A549 (cell line): ENCODE measurements at regions not wholly inside any gene's neighbourhood (a gene's known extent, or its start where the extent isn't known, plus 50 kb on each side); places are given as distances from the start of the nearest gene placed in this dataset.

Experiments
- ATAC-seq, 2 experiments: fragments of 200-7000 bp in 1 of 2; fragments of >200 bp in 1 of 2; cut with Nextera tagmentation in 1 of 2; cut with Tn5 transposase in 1 of 2; 3 replicates each; pipeline versions ENCODE4 v1.8.0 to v1.9.1; 2018 to 2020; ENCODE audit warnings: mild to moderate bottlenecking in 1 of 2, moderate library complexity in 1 of 2
- CTCF ChIA-PET: fragments of 300-600 bp; sonication (Branson Sonifier 250); formaldehyde crosslinking; extraction: SDS; loops from one replicate; lab custom pipeline; 2021; ENCODE audit warnings: antibody characterized with exemption, inconsistent platforms; lab: Yijun Ruan, JAX
- POLR2A ChIA-PET: fragments of 350-600 bp; formaldehyde crosslinking; extraction: SDS; loops from one replicate; lab custom pipeline; 2021; ENCODE audit warnings: antibody characterized with exemption, inconsistent platforms; lab: Yijun Ruan, JAX
- DNase-seq, 2 experiments: peaks; one replicate each; pipeline versions ENCODE4 v3.0.0 to v3.0.0-alpha.2; 2011 to 2016; ENCODE audit warnings: low read depth in 1 of 2, low spot score in 1 of 2
- FAIRE-seq: peaks from 2 replicates; lab custom pipeline; 2011; peaks lifted over from hg19 to GRCh38; lab: Jason Lieb, UNC
- H3K27ac ChIP-seq, 2 experiments: fragments of >200 bp; sonication (Bioruptor Twin); formaldehyde crosslinking; 3 replicates each; pipeline ENCODE4 v1.5.1; 2016 to 2017
- H3K4me1 ChIP-seq: fragments of >200 bp; sonication (Bioruptor Twin); formaldehyde crosslinking; 3 replicates; pipeline ENCODE4 v1.6.1; 2016
- H3K4me2 ChIP-seq: fragments of >200 bp; sonication (Bioruptor Twin); formaldehyde crosslinking; 3 replicates; pipeline ENCODE4 v1.6.1; 2016
- H3K4me3 ChIP-seq: fragments of >200 bp; sonication (Bioruptor Twin); formaldehyde crosslinking; 3 replicates; pipeline ENCODE4 v1.5.1; 2016
- H3K9me3 ChIP-seq: fragments of >200 bp; sonication (Bioruptor Twin); formaldehyde crosslinking; 3 replicates; pipeline ENCODE4 v1.6.1; 2016
- CBX2 ChIP-seq: fragments of 200-600 bp; sonication (generic); IDR thresholded peaks from 2 replicates; pipeline ENCODE4 v1.6.1; 2016; ENCODE audit warnings: low read depth, mild to moderate bottlenecking, borderline replicate concordance
- CBX8 ChIP-seq: fragments of 200-600 bp; sonication (generic); IDR thresholded peaks from 2 replicates; pipeline ENCODE4 v1.6.1; 2016
- CHD4 ChIP-seq: fragments of 200-600 bp; sonication (generic); IDR thresholded peaks from 2 replicates; pipeline ENCODE4 v1.6.1; 2016; ENCODE audit warnings: antibody characterized with exemption, mild to moderate bottlenecking, borderline replicate concordance
- EHMT2 ChIP-seq: fragments of 200-600 bp; sonication (generic); IDR thresholded peaks from 2 replicates; pipeline ENCODE4 v1.6.1; 2016; ENCODE audit warnings: antibody characterized with exemption, low read depth, mild to moderate bottlenecking, moderate library complexity
- EP300 ChIP-seq, 2 experiments: fragments of >200 bp; sonication (Bioruptor Twin); formaldehyde crosslinking; IDR thresholded peaks; 2 replicates in 1 of 2; 3 replicates in 1 of 2; pipeline ENCODE4 v1.6.1; 2016 to 2017
- FOSB ChIP-seq: fragments of 250-450 bp; sonication (Bioruptor Pico); IDR thresholded peaks from 2 replicates; pipeline ENCODE4 v1.5.0; 2020; ENCODE audit warnings: mild to moderate bottlenecking, moderate library complexity
- HEYL ChIP-seq: fragments of 250-450 bp; sonication (Bioruptor Pico); IDR thresholded peaks from 2 replicates; pipeline ENCODE4 v1.8.0; 2021; ENCODE audit warnings: mild to moderate bottlenecking, moderate library complexity
- NPAS2 ChIP-seq: fragments of 250-450 bp; sonication (Bioruptor Pico); IDR thresholded peaks from 2 replicates; pipeline ENCODE4 v1.8.0; 2022; ENCODE audit warnings: mild to moderate bottlenecking, moderate library complexity, borderline replicate concordance
- PBX3 ChIP-seq: IDR thresholded peaks from 2 replicates; pipeline ENCODE4 v1.6.1; 2012
- RCOR1 ChIP-seq: fragments of 150-350 bp; IDR thresholded peaks from 2 replicates; pipeline ENCODE4 v1.6.1; 2014; ENCODE audit warnings: antibody characterized with exemption, low read length, low read depth
- REST ChIP-seq: fragments of 200-600 bp; sonication (generic); IDR thresholded peaks from 2 replicates; pipeline ENCODE4 v1.6.1; 2016; ENCODE audit warnings: antibody characterized with exemption, mild to moderate bottlenecking, moderate library complexity
- RNF2 ChIP-seq: fragments of 200-600 bp; sonication (generic); IDR thresholded peaks from 2 replicates; pipeline ENCODE4 v1.6.1; 2016; ENCODE audit warnings: low read depth, mild to moderate bottlenecking, antibody characterized with exemption, moderate library complexity, borderline replicate concordance
- SMC3 ChIP-seq: fragments of >200 bp; sonication (Bioruptor Twin); formaldehyde crosslinking; IDR thresholded peaks from 3 replicates; pipeline ENCODE4 v1.6.1; 2018; ENCODE audit warnings: inconsistent platforms
- ZFP36 ChIP-seq: fragments of 450-650 bp; IDR thresholded peaks from 2 replicates; pipeline ENCODE4 v1.6.1; 2014; ENCODE audit warnings: borderline replicate concordance; ENCODE audit not compliant: partially characterized antibody
- WGBS: methylation state at CpG from one replicate; pipeline ENCODE4 v1.1.6; 2017; ENCODE audit errors: missing lambda C conversion rate; 5-methylcytosine and 5-hydroxymethylcytosine counted together
- TF ChIP-seq, protein P1 (sequence below): fragments of 250-450 bp; sonication (Bioruptor Pico); IDR thresholded peaks from 2 replicates; pipeline ENCODE4 v1.5.0; 2020; ENCODE audit warnings: low read depth, mild to moderate bottlenecking, moderate library complexity
- TF ChIP-seq, protein P2 (sequence below): IDR thresholded peaks from 2 replicates; pipeline ENCODE4 v1.6.1; 2012; ENCODE audit warnings: low read depth, borderline replicate concordance

DNA sequence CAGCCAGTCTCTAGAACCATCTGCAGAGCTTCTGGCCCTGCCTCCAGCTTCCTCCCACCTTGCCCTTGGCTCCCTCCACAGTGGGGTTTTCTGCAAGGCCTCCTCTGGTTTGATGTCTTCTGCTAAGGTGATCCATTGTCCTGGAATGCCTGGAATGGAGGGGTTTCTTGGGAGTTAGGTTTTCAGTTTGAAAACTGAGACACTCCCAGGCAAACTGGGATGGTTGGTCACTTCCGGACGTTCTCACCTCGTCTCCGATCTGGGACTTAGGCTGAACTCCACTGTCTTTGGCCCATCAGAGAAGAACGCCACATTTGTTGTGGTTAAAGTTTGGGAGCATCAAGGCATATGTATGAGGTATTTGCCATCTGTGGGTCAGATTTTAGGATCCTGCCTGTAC, 77.4 kb upstream of the KLHL25 start:
- POLR2A ChIA-PET: no interaction called here
- TF ChIP-seq CBX2 (no peak), HEYL (no peak), SMC3 (no peak), NPAS2 (CRISPR knock-in tag) (no peak)
- TF ChIP-seq, all 56 proteins: peak for 0
- Histone ChIP-seq H3K4me3 (no peak overlapping the region), H3K27ac (no peak overlapping the region), H3K9me3 (no peaks in the 10 kb centered on the region), H3K4me1 (no peaks in the 10 kb centered on the region), H3K4me2 (no peak overlapping the region)
- ATAC-seq (no peak), FAIRE-seq (no peak), DNase-seq (no peak)
- 52% methylated on average over 5 of the region's 5 CpGs for WGBS
- CTCF ChIA-PET: interaction anchor here (1.1 to 1.5 kb wide), 2 partner anchors 14 to 18 kb away, joined by 4 to 5 read pairs; no protein-coding TSS in a partner anchor

DNA sequence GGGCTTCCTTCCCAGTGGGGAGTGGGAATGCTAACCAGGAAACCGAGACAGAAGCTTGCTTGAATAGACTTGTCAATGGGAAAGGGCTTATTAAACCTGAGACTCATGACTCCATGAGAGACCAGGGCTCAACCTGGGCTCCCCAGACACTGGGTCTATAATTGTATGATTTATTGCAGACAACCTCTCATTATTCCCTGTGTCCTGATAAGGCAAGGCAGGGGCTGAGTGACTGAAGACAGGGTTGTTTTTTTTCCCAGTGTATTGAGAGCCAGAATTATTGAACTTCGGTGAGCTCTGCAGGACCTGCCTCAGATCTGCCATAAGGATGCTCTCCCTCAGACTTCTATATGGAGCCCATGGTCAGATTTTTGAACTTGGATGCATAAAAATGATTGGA, 79.5 kb upstream of the KLHL25 start:
- 40% methylated on average over 2 of the region's 2 CpGs for WGBS
- no peak for DNase-seq
- no peak overlapping the region for H3K4me3 ChIP-seq
- no peak overlapping the region for H3K4me2 ChIP-seq
- no peak overlapping the region for H3K27ac ChIP-seq
- ATAC-seq: no peak
- H3K9me3 ChIP-seq: no peaks in the 10 kb centered on the region
- FAIRE-seq: no peak
- no peak for TF ChIP-seq PBX3
- TF ChIP-seq, protein P1, sequence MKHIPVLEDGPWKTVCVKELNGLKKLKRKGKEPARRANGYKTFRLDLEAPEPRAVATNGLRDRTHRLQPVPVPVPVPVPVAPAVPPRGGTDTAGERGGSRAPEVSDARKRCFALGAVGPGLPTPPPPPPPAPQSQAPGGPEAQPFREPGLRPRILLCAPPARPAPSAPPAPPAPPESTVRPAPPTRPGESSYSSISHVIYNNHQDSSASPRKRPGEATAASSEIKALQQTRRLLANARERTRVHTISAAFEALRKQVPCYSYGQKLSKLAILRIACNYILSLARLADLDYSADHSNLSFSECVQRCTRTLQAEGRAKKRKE (CRISPR knock-in tag): no peak
- TF ChIP-seq RNF2: no peak
- TF ChIP-seq, all 56 proteins: peak for 0
- no peaks in the 10 kb centered on the region for H3K4me1 ChIP-seq
- ChIA-PET POLR2A (no interaction called here), CTCF (interaction anchor here (1.2 to 2.7 kb wide), 5 partner anchors 9 to 22 kb away, joined by 3 to 18 read pairs (median 6); no protein-coding TSS in a partner anchor)

GRCh38 chr15:85875756-85876155, 81.0 kb upstream of the KLHL25 start:
- POLR2A ChIA-PET: no interaction called here
- Histone ChIP-seq H3K4me2 (no peak overlapping the region), H3K4me1 (no peaks in the 10 kb centered on the region), H3K27ac (no peak overlapping the region), H3K4me3 (no peak overlapping the region), H3K9me3 (no peaks in the 10 kb centered on the region)
- FAIRE-seq: no peak
- CTCF ChIA-PET: no interaction called here
- TF ChIP-seq CBX8 (no peak), EP300 (IDR thresholded peaks at IDR 0.05) (no peak), EHMT2 (no peak), ZFP36 (no peak), CHD4 (no peak), RCOR1 (no peak), REST (no peak), FOSB (no peak)
- TF ChIP-seq, protein P2, sequence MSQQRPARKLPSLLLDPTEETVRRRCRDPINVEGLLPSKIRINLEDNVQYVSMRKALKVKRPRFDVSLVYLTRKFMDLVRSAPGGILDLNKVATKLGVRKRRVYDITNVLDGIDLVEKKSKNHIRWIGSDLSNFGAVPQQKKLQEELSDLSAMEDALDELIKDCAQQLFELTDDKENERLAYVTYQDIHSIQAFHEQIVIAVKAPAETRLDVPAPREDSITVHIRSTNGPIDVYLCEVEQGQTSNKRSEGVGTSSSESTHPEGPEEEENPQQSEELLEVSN: no peak
- no peak for ATAC-seq
- WGBS: 13% methylated on average over 2 of the region's 2 CpGs
- DNase-seq: no peak
